GM18520 (cell line): ENCODE measurements at regions not wholly inside any gene's neighbourhood (a gene's known extent, or its start where the extent isn't known, plus 50 kb on each side); places are given as distances from the start of the nearest gene placed in this dataset.

Source experiments
- ATAC-seq: cut with Tn5 transposase; IDR thresholded peaks from one replicate; pipeline ENCODE4 v1.9.1; 2021; ENCODE audit not compliant: unreplicated experiment

GRCh38 chr4:18077808-18078207 lies 56.3 kb upstream of the LCORL start:
- no peak for ATAC-seq

DNA sequence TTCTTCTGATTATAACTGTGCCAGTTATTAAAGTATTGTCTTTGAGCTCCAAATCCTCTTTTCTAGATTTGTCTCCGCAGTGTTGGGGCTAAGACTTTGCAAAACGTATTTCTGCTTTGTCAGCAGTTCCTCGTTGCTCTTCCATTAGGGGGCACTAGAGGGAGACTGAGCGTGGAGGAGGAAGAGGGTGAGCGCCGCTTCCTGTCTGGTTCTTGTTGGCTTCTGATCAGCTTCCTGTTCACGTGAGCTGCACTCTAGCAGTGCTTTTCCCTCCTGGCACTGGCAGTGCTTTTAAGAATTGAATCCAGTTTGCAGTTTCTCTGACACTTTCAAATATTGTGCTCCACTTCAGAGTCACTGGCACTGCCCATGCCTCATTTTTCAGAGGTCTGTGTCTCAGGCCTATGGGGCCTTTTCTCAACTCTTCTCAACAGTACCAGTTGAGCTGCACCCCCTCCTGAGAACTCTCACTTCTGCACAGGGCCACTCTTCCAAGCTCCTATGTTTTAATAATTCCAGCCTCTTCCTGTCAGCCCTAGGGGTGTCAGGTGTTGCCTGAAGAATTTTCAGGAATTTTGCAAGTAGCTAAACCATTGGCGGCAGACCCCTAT lies 54.4 kb upstream of the LCORL start:
- ATAC-seq: no peak

DNA sequence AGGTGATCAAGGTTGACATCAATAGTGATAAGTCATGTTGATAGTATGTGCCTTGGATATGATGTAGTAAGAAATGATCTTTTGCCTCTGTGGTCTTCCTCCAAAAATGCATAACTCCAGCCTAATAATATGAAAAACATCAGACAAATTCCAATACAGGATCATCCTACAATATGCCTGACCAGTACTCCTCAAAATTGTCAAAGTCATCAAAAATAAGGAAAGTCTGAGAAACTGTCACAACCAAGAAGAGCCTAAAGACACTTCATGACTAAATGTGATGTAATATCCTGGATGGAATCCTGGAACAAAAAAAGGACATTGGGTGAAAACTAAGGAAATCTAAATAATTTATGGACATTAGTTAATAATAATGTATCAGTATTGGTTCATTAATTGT lies 50.3 kb upstream of the LCORL start:
- ATAC-seq: no peak
